ENCODE measurements at regions not wholly inside any gene's neighbourhood (a gene's known extent, or its start where the extent isn't known, plus 50 kb on each side); places are given as distances from the start of the nearest gene placed in this dataset.

- no peaks in the 10 kb centered on the region for H3K27me3 ChIP-seq (ENCODE audit: low read depth)
- no peak overlapping the region for H3K4me3 ChIP-seq
- H3K9me3 ChIP-seq: no peaks in the 10 kb centered on the region
- no peaks in the 10 kb centered on the region for H3K36me3 ChIP-seq (replicated peaks)
- H3K4me1 ChIP-seq: no peaks in the 10 kb centered on the region
- in situ Hi-C loops (cut with MboI; ENCODE audit: low sequenced_read_pairs): no loop called here
- DNase-seq (ENCODE audit: low spot score in 2 of 2): no peak
These were observed 252.2 kb upstream of the IGF1R start for GRCh38 chr15:98395974-98396610.

GRCh38 chr15:98397419-98397818, 250.9 kb upstream of the IGF1R start:
- H3K9me3 ChIP-seq: no peaks in the 10 kb centered on the region
- in situ Hi-C loops (cut with MboI; ENCODE audit: low sequenced_read_pairs): no loop called here
- DNase-seq (ENCODE audit: low spot score in 2 of 2): no peak
- H3K4me1 ChIP-seq: no peaks in the 10 kb centered on the region
- H3K27me3 ChIP-seq (ENCODE audit: low read depth): no peaks in the 10 kb centered on the region
- no peaks in the 10 kb centered on the region for H3K36me3 ChIP-seq (replicated peaks)
- no peak overlapping the region for H3K4me3 ChIP-seq

- Histone ChIP-seq H3K4me1 (no peaks in the 10 kb centered on the region), H3K27me3 (ENCODE audit: low read depth) (no peaks in the 10 kb centered on the region), H3K4me3 (no peak overlapping the region), H3K36me3 (replicated peaks) (no peaks in the 10 kb centered on the region), H3K9me3 (no peaks in the 10 kb centered on the region)
- in situ Hi-C loops (cut with MboI; ENCODE audit: low sequenced_read_pairs): no loop called here
- no peak for DNase-seq (ENCODE audit: low spot score in 2 of 2)
These were observed 250.3 kb upstream of the IGF1R start for GRCh38 chr15:98398056-98398455.

- no peak overlapping the region for H3K4me3 ChIP-seq
- no peaks in the 10 kb centered on the region for H3K9me3 ChIP-seq
- no peak for DNase-seq (ENCODE audit: low spot score in 2 of 2)
- in situ Hi-C loops (cut with MboI; ENCODE audit: low sequenced_read_pairs): no loop called here
- H3K36me3 ChIP-seq (replicated peaks): no peaks in the 10 kb centered on the region
- no peaks in the 10 kb centered on the region for H3K27me3 ChIP-seq (ENCODE audit: low read depth)
- no peaks in the 10 kb centered on the region for H3K4me1 ChIP-seq
These were observed 249.5 kb upstream of the IGF1R start for GRCh38 chr15:98398886-98399285.

GRCh38 chr15:98400120-98400519, 248.2 kb upstream of the IGF1R start:
- in situ Hi-C loops (cut with MboI; ENCODE audit: low sequenced_read_pairs): no loop called here
- no peaks in the 10 kb centered on the region for H3K4me1 ChIP-seq
- H3K27me3 ChIP-seq (ENCODE audit: low read depth): no peaks in the 10 kb centered on the region
- no peak for DNase-seq (ENCODE audit: low spot score in 2 of 2)
- no peak overlapping the region for H3K4me3 ChIP-seq
- no peaks in the 10 kb centered on the region for H3K9me3 ChIP-seq
- no peaks in the 10 kb centered on the region for H3K36me3 ChIP-seq (replicated peaks)

- no peaks in the 10 kb centered on the region for H3K9me3 ChIP-seq
- no peaks in the 10 kb centered on the region for H3K27me3 ChIP-seq (ENCODE audit: low read depth)
- in situ Hi-C loops (cut with MboI; ENCODE audit: low sequenced_read_pairs): no loop called here
- H3K4me1 ChIP-seq: no peaks in the 10 kb centered on the region
- no peaks in the 10 kb centered on the region for H3K36me3 ChIP-seq (replicated peaks)
- no peak for DNase-seq (ENCODE audit: low spot score in 2 of 2)
- no peak overlapping the region for H3K4me3 ChIP-seq
These were observed 247.3 kb upstream of the IGF1R start for GRCh38 chr15:98401029-98401428.

- no peaks in the 10 kb centered on the region for H3K36me3 ChIP-seq (replicated peaks)
- no peaks in the 10 kb centered on the region for H3K27me3 ChIP-seq (ENCODE audit: low read depth)
- no peaks in the 10 kb centered on the region for H3K4me1 ChIP-seq
These were observed 245.9 kb upstream of the IGF1R start for GRCh38 chr15:98402486-98402885.

GRCh38 chr15:98403169-98403568, 245.2 kb upstream of the IGF1R start:
- Histone ChIP-seq H3K4me3 (no peak overlapping the region), H3K4me1 (no peaks in the 10 kb centered on the region), H3K27me3 (ENCODE audit: low read depth) (no peaks in the 10 kb centered on the region), H3K36me3 (replicated peaks) (no peaks in the 10 kb centered on the region), H3K9me3 (no peaks in the 10 kb centered on the region)
- DNase-seq (ENCODE audit: low spot score in 2 of 2): no peak
- in situ Hi-C loops (cut with MboI; ENCODE audit: low sequenced_read_pairs): no loop called here

More at GRCh38 chr15:98402486-98402885, 245.9 kb upstream of the IGF1R start:
- DNase-seq (ENCODE audit: low spot score in 2 of 2): no peak
- no peak overlapping the region for H3K4me3 ChIP-seq
- in situ Hi-C loops (cut with MboI; ENCODE audit: low sequenced_read_pairs): no loop called here
- no peaks in the 10 kb centered on the region for H3K9me3 ChIP-seq

- H3K4me3 ChIP-seq: no peak overlapping the region
- in situ Hi-C loops (cut with MboI; ENCODE audit: low sequenced_read_pairs): no loop called here
- no peaks in the 10 kb centered on the region for H3K27me3 ChIP-seq (ENCODE audit: low read depth)
- H3K4me1 ChIP-seq: no peaks in the 10 kb centered on the region
- DNase-seq (ENCODE audit: low spot score in 2 of 2): no peak
- no peaks in the 10 kb centered on the region for H3K36me3 ChIP-seq (replicated peaks)
- H3K9me3 ChIP-seq: no peaks in the 10 kb centered on the region
These were observed 244.8 kb upstream of the IGF1R start for GRCh38 chr15:98403569-98403968.

- Histone ChIP-seq H3K4me1 (no peaks in the 10 kb centered on the region), H3K27me3 (ENCODE audit: low read depth) (no peaks in the 10 kb centered on the region), H3K36me3 (replicated peaks) (no peaks in the 10 kb centered on the region), H3K4me3 (no peak overlapping the region), H3K9me3 (no peaks in the 10 kb centered on the region)
- DNase-seq (ENCODE audit: low spot score in 2 of 2): no peak
- in situ Hi-C loops (cut with MboI; ENCODE audit: low sequenced_read_pairs): no loop called here
These were observed 243.3 kb upstream of the IGF1R start for GRCh38 chr15:98405013-98405412.

GRCh38 chr15:98408231-98408630, 240.1 kb upstream of the IGF1R start:
- Histone ChIP-seq H3K36me3 (replicated peaks) (no peaks in the 10 kb centered on the region), H3K4me3 (no peak overlapping the region), H3K27me3 (ENCODE audit: low read depth) (0 out of 2 replicates have a peak, but pooled peaks cover 3% of the 10 kb centered on the region), H3K4me1 (no peaks in the 10 kb centered on the region), H3K9me3 (no peaks in the 10 kb centered on the region)
- DNase-seq (ENCODE audit: low spot score in 2 of 2): no peak
- in situ Hi-C loops (cut with MboI; ENCODE audit: low sequenced_read_pairs): no loop called here

- Histone ChIP-seq H3K36me3 (replicated peaks) (no peaks in the 10 kb centered on the region), H3K9me3 (no peaks in the 10 kb centered on the region), H3K4me3 (no peak overlapping the region), H3K4me1 (no peaks in the 10 kb centered on the region), H3K27me3 (ENCODE audit: low read depth) (peaks cover 3% of the 10 kb centered on the region; the same call in 1 of the 2 replicates)
- in situ Hi-C loops (cut with MboI; ENCODE audit: low sequenced_read_pairs): no loop called here
- DNase-seq (ENCODE audit: low spot score in 2 of 2): no peak
These were observed 238.0 kb upstream of the IGF1R start for GRCh38 chr15:98410328-98410727.

GRCh38 chr15:98412852-98413251, 235.5 kb upstream of the IGF1R start:
- Histone ChIP-seq H3K4me1 (no peaks in the 10 kb centered on the region), H3K4me3 (no peak overlapping the region), H3K9me3 (no peaks in the 10 kb centered on the region), H3K27me3 (ENCODE audit: low read depth) (peaks cover 3% of the 10 kb centered on the region; the same call in 1 of the 2 replicates), H3K36me3 (replicated peaks) (no peaks in the 10 kb centered on the region)
- in situ Hi-C loops (cut with MboI; ENCODE audit: low sequenced_read_pairs): no loop called here
- DNase-seq (ENCODE audit: low spot score in 2 of 2): no peak

- H3K27me3 ChIP-seq (ENCODE audit: low read depth): peaks cover 6% of the 10 kb centered on the region
- H3K4me3 ChIP-seq: no peak overlapping the region
- no peaks in the 10 kb centered on the region for H3K9me3 ChIP-seq
- in situ Hi-C loops (cut with MboI; ENCODE audit: low sequenced_read_pairs): no loop called here
- no peaks in the 10 kb centered on the region for H3K4me1 ChIP-seq
- DNase-seq (ENCODE audit: low spot score in 2 of 2): no peak
- H3K36me3 ChIP-seq (replicated peaks): no peaks in the 10 kb centered on the region
These were observed 234.3 kb upstream of the IGF1R start for GRCh38 chr15:98413933-98414546.

Data from HAP-1 (cell line).